ENCODE measurements at regions not wholly inside any gene's neighbourhood (a gene's known extent, or its start where the extent isn't known, plus 50 kb on each side); places are given as distances from the start of the nearest gene placed in this dataset.

DNA sequence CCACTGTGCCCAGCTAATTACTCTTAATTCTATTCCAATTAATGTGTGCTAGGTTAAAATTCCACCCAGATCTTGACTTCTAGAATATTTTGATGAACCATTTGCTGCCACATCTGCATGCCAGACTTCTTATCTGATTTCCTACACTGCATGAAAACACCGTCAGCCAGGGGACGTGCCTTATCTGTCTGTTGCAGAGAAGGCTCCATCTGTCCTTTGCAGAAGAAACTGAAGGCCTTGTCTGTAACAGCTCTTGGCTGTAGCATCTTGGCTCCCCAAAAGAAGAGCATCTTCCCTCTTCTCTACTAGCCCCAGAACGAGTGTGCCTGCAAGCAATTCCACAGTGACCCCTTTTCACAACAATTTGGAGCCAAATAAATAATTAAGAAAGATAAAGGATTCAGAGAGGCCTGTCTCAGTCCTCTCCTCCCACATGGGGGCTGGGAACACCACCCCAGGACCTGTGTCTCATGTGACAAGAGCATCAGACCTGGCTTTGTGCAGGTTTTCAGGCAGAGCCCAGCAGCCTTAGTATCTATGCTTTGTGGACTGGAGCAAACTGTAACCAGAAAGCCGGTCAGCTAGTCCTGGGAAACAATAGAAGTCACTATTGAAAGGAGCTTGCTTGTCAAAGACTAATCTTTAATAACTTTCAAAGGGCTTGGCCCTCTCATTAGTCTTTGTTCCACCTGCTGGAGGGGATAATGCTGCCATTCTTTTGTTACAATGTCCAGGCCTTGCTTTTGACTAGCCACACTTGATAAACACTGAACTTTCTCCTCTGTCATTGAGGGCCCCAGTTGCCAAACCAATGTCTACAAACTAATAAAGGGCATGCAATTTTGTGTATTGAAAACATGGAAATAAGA, 84.0 kb upstream of the NEUROD1 start (continued):
- TF ChIP-seq, protein P1, sequence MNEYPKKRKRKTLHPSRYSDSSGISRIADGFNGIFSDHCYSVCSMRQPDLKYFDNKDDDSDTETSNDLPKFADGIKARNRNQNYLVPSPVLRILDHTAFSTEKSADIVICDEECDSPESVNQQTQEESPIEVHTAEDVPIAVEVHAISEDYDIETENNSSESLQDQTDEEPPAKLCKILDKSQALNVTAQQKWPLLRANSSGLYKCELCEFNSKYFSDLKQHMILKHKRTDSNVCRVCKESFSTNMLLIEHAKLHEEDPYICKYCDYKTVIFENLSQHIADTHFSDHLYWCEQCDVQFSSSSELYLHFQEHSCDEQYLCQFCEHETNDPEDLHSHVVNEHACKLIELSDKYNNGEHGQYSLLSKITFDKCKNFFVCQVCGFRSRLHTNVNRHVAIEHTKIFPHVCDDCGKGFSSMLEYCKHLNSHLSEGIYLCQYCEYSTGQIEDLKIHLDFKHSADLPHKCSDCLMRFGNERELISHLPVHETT (CRISPR knock-in tag; conservative IDR thresholded peaks at IDR 0.05 in 1 of 2, IDR thresholded peaks at IDR 0.05 in 1 of 2) = peak in 1 of 2 experiments; percentile 63; a peak in 1 of 4 replicates
- TF ChIP-seq, protein P2, sequence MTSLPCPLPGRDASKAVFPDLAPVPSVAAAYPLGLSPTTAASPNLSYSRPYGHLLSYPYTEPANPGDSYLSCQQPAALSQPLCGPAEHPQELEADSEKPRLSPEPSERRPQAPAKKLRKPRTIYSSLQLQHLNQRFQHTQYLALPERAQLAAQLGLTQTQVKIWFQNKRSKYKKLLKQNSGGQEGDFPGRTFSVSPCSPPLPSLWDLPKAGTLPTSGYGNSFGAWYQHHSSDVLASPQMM (CRISPR knock-in tag; IDR thresholded peaks at IDR 0.05) = no peak
- peak; percentile 53; the same call in 1 of the 2 replicates for TF ChIP-seq FOXM1 (IDR thresholded peaks at IDR 0.05; ENCODE audit: low read depth)
- no peak for TF ChIP-seq FOXM1 (CRISPR knock-in tag; IDR thresholded peaks at IDR 0.05; ENCODE audit: low read depth)
- peak; percentile 87 for TF ChIP-seq NCOR1 (IDR thresholded peaks at IDR 0.05)
- TF ChIP-seq ZEB2 (IDR thresholded peaks at IDR 0.05) = peak; percentile 34; the same call in 1 of the 2 replicates
- TF ChIP-seq PCBP2 (IDR thresholded peaks at IDR 0.05; ENCODE audit: low read depth, low read length, poor library complexity, severe bottlenecking) = no peak
- TF ChIP-seq KLF16 (IDR thresholded peaks at IDR 0.05) = peak; percentile 77; the same call in 1 of the 2 replicates
- no peak for TF ChIP-seq FOXA1 (IDR thresholded peaks at IDR 0.05; ENCODE audit: borderline replicate concordance)
- no peak for TF ChIP-seq ATF1 (CRISPR knock-in tag; IDR thresholded peaks at IDR 0.05)
- peak; percentile 49 for TF ChIP-seq ATF1 (tag; IDR thresholded peaks at IDR 0.05)
- TF ChIP-seq, protein P3, sequence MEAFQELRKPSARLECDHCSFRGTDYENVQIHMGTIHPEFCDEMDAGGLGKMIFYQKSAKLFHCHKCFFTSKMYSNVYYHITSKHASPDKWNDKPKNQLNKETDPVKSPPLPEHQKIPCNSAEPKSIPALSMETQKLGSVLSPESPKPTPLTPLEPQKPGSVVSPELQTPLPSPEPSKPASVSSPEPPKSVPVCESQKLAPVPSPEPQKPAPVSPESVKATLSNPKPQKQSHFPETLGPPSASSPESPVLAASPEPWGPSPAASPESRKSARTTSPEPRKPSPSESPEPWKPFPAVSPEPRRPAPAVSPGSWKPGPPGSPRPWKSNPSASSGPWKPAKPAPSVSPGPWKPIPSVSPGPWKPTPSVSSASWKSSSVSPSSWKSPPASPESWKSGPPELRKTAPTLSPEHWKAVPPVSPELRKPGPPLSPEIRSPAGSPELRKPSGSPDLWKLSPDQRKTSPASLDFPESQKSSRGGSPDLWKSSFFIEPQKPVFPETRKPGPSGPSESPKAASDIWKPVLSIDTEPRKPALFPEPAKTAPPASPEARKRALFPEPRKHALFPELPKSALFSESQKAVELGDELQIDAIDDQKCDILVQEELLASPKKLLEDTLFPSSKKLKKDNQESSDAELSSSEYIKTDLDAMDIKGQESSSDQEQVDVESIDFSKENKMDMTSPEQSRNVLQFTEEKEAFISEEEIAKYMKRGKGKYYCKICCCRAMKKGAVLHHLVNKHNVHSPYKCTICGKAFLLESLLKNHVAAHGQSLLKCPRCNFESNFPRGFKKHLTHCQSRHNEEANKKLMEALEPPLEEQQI (IDR thresholded peaks at IDR 0.05) = peak; percentile 35; the same call in 1 of the 2 replicates
- peak; percentile 26; the same call in 1 of the 2 replicates for TF ChIP-seq SOX6 (IDR thresholded peaks at IDR 0.05)
- TF ChIP-seq, protein P4, sequence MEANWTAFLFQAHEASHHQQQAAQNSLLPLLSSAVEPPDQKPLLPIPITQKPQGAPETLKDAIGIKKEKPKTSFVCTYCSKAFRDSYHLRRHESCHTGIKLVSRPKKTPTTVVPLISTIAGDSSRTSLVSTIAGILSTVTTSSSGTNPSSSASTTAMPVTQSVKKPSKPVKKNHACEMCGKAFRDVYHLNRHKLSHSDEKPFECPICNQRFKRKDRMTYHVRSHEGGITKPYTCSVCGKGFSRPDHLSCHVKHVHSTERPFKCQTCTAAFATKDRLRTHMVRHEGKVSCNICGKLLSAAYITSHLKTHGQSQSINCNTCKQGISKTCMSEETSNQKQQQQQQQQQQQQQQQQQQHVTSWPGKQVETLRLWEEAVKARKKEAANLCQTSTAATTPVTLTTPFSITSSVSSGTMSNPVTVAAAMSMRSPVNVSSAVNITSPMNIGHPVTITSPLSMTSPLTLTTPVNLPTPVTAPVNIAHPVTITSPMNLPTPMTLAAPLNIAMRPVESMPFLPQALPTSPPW (CRISPR knock-in tag; IDR thresholded peaks at IDR 0.05) = 0 out of 2 replicates have a peak, but pooled peaks have one; percentile 49
- peak; percentile 72 for TF ChIP-seq SMARCA4 (IDR thresholded peaks at IDR 0.05)
- no peak for TF ChIP-seq CREB1 (IDR thresholded peaks at IDR 0.05)
- no peak for TF ChIP-seq CREB1 (CRISPR knock-in tag; IDR thresholded peaks at IDR 0.05)
- TF ChIP-seq TEAD4 (IDR thresholded peaks at IDR 0.05; ENCODE audit: low read length) = peak; percentile 92
- no peak for TF ChIP-seq TEAD4 (CRISPR knock-in tag; IDR thresholded peaks at IDR 0.05; ENCODE audit: borderline replicate concordance)
- TF ChIP-seq NFIC (IDR thresholded peaks at IDR 0.05) = peak; percentile 53
- TF ChIP-seq BHLHE40 (IDR thresholded peaks at IDR 0.05; ENCODE audit: low read length) = 0 out of 2 replicates have a peak, but pooled peaks have one; percentile 32
- no peak for TF ChIP-seq PHF21A (IDR thresholded peaks at IDR 0.05; ENCODE audit: borderline replicate concordance, low read depth)
- 0 out of 4 replicates have a peak, but pooled peaks of 1 of the 2 experiments have one; percentile 30 for TF ChIP-seq TEAD1 (CRISPR knock-in tag; IDR thresholded peaks at IDR 0.05)
- peak; percentile 84 for TF ChIP-seq TAL1 (IDR thresholded peaks at IDR 0.05)
- TF ChIP-seq CBFA2T3 (IDR thresholded peaks at IDR 0.05) = peak; percentile 93
